OCI-M1 (cell line): ENCODE measurements at regions not wholly inside any gene's neighbourhood (a gene's known extent, or its start where the extent isn't known, plus 50 kb on each side); places are given as distances from the start of the nearest gene placed in this dataset.
"Not testable (repeated sequence)": the region's sequence is repeated elsewhere in the genome, so short reads cannot be mapped to it uniquely, and the experiment has no call there.

Experiments
- DNase-seq: peaks from one replicate; lab custom pipeline; 2025; lab: John Stamatoyannopoulos, UW

DNA sequence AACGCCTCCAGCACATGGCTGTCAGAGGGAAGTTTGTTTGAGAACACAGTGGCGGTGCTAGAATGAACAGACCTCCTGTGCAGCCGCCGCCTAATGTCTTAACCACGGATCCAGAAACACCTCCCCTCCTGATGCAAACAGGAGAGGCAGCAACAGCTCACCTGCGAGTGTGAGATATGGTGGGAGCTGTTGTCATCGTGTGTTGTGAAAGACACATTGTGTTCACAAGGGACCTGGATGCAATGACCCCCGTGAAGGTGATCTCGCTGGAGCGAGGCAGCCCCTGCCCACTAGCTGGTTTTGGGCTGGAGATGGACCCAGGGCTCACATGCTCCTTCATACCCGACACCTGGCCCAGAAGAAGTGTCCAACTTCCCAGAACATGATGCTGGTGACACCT, 315.3 kb upstream of the C1orf174 start:
- DNase-seq = no peak

DNA sequence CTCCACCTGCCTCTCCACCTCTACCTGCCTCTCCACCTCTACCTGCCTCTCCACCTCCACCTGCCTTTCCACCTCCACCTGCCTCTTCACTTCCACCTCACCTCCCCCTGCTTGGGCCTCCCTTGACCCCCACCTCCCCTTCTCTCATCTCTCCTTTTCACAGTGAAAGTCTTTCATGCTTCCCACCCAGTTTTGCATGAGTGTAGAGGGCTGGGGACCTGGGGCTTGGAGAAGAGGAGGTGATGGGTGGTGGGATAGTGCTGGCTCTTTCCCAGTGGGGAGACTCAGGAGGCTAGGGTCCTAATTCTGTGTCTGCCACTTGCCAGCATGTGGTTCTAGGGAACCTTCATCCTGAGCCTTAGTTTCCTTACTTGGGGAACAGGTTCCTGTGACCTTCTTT, 316.2 kb upstream of the C1orf174 start:
- DNase-seq = no peak

DNA sequence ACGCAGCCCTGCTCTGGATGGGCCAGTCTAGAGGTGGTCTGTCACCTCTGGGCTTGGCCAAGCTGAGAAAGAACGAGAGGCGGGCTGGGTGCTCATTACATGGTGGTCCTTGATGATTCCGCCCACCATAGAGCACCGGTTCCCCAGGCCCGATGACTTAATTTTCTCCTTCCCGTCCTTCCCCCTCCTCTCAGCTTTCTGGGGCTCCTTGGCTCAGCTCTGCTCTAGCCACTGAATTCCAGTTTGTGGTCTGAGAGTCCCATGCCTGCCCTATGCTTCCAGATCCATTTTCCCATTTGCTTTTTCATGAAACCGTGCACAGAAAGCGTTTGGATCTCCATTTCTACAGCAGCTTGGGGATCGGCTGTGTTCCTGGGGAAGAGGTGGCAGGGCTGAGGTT, 318.5 kb upstream of the C1orf174 start:
- no peak for DNase-seq

DNA sequence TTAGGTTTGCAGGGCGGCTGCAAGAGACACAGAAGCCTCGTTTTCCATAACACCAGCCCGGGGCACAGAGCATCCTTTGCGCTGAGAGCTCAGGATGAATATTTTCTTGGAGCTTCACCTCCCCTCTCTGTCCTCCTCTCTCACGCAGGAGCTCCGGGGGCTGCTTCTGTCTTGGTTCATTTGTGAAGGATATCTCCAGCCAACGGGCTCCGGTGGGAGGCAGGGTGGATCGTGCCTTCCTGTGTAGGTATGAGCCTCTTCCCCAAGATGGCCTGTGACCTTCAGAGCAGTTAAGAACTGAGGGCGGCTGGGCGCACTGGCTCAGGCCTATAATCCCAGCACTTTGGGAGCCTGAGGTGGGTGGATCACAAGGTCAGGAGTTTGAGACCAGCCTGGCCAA, 319.0 kb upstream of the C1orf174 start:
- DNase-seq = no peak

DNA sequence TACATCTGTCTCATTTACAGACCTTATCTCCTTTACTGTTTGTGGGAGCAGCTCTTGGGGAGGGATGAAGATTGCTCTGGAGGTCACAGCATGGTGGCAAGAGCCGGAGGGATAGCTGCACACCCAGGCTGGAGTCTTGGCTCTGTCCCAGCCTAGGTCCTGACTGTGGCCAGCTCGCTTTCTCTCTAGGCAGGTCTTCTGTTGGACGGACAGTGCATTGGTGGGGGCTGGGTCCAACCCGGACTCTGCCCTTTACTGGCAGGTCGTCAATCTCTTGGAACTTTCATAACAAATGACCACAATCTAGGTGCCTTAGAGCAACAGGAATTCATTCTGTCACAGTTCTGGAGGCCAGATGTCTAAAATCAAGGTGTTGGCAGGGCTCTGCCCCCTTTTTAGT, 319.8 kb upstream of the C1orf174 start:
- DNase-seq = no peak

DNA sequence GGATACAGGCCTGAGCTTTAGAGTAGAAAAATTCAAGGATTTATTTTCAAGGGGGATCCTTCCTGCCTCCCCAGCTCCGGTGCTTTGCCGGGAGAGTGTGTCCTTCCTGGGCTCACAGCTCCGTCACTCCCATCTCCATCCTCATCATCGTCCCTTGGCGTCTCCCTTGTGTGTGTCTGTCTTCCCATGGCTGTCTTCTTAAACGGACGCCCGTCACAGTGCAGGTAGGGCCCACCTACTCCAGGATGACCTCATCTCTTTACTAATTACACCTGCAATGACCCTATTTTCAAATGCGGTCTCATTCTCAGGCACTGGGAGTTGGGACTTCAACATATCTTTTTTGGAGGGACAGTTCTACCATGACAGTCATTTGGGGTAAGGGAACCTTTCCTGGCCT, 320.3 kb upstream of the C1orf174 start:
- DNase-seq = no peak

DNA sequence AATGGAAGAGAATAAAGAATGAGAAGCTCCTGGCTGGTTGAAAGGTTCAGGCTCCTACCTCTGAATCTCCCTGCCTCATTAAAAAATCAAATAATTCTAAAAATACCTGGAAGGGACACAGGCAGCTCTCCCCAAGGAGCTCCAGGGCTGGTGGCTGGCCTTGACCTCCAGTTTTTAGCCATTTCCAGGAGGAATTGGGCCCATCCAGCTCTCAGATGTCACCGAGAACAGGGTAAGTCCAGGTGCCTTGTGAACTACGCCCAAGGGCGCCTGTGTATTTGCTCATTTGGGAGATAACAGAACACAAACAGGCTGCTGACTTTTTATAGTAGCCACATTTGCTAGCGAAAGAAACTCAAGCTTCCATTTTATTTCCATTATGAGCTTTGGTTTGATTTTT, 321.0 kb upstream of the C1orf174 start:
- no peak for DNase-seq

DNA sequence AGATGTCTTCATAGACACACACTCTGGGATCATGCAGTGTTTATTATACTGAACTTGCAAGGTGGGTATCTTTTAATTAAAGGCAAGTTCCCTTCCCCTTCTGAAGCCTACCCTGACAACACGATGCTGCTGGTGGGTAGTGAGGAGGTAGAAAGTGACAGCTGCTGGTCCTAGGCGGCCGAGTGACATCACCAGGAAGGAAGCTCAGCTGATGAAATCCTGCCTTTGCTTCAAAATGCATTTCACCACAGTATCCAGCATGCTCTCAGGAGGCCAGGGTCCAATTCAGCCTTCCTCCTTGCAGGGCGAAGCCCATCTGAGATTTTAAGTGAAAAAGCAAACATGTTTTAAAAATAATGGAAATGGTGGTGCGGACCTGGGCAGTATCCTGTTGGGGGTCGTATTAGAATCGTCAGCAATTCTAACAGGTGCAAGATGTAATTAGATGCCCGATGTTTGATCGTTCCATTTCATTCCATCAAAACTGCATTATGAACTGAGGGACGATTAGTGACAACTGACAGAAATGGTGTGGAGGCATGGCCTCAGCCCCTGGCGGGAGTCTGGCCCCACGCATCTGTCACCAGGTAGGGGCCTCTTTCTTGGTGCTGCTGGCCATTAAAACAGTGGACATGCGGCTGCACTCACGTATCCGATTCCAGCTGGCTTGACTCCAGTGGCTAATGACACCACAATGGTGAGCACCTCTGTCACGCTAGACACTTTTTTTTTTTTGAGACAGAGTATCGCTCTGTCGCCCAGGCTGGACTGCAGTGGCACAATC, 324.8 kb upstream of the C1orf174 start:
- no peak for DNase-seq

DNA sequence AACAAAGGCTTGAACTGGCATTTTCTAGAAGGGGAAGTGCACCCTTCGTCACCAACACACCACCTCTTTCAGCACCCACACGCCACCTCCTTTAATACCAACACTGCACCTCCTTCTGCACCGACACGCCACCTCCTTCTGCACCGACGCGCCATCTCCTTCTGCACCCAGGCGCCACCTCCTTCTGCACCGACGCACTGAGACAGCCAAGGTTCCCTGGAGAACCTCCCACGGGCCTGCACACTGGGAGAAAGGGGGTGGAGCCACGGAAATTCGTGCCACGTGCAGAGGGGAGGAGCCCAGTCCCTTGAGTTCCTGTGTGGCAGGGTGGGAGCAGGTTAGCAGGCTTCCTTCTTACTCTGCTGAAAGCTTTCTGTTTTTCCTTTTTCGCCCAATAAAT, 327.9 kb upstream of the C1orf174 start:
- DNase-seq = no peak

DNA sequence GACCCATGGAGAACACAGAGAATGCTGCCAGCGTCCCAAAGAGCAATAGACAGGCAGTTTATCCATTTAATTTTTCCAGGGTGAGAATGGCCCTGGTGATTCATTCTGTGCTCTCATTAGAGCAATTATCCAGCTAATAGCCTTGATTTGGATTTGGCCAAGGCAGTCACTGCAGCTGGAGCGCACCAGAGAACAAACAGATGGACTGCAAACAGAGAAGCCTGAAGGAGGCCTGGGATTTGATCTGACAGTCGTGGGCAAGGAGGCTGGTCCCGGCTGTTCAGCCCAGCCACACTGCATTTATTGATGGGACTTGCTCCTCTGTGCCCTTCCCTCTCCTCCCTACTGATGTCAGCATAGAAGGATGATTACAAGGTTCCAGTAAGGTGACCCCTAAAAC, 353.9 kb upstream of the C1orf174 start:
- no peak for DNase-seq

DNA sequence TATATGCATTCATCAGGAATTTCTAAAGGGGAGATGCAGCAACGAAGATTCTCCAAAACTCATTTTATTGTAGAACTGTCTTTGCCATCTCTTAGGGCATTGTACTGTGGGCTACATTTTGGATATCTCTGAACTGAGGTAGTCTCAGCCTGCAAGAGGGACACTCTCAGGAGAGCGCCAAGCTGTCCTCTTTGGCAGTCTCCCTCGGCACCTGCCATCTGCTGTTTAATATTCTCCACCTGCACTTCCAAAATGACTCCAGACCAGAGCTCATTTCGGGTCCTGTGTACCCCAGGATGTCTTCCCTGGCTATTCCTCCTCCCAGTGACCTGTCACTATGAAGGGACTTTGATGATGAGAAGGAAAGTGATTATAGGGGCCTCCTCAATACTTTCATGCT, 356.3 kb upstream of the C1orf174 start:
- DNase-seq = no peak

DNA sequence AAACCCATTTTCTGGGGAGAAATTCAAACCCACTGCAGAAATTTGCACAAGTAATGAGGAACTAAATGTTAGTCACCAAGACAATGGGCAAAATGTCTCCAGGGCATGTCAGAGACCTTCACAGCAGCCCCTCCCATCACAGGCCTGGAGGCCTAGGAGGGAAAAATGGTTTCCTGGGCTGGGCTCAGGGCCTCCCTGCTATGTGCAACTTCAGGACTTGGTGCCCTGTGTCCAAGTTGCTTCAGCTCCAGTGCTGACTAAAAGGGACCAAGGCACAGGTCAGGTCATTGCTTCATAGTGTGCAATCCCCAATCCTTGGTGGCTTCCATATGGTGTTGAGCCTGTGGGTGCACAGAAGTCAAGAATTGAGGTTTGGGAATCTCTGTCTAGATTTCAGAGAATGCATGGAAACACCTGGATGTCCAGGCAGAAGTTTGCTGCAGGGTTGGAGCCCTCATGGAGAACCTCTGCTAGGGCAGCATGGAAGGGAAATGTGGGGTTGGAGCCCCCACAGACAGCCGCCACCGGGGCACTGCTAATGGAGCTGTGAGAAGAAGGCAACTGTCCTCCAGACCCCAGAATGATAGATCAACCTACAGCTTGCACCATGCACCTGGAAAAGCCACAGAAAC, 358.2 kb upstream of the C1orf174 start:
- not testable (repeated sequence) for DNase-seq

DNA sequence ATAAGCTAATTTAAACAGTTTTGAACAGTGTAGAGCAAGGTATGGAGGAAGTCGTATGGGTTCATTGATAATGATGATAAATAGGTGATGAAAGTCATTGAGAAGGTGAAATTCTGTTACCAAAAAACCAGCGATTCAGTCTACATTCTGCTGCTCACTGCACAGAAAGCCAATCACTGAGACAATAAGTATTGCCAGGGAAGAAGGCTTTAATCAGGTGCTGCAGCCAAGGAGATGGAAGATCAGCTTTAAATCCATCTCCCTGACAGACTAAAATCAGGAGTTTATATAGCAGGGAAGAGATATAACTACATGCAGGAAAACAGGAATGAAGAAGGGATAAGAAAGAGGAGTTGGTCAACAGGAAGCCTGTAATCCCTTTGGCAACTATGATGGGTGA, 361.3 kb upstream of the C1orf174 start:
- DNase-seq = no peak

DNA sequence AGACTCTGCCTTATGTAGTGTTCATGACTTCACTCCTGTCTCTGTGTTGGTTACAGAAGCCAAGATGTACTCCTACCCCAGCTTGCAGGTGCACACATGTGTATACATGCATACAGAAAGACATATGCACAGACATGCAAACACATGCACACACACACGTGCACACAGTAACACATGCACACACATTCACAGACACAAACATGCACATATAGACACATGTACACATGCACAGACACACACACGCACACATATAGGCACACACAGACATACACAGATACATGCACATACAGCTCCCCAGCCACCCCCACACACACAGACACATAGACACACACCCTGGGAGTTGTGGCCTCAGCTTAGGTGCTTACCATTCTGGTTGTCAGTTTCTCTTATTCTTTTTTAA, 362.6 kb upstream of the C1orf174 start:
- DNase-seq = no peak

DNA sequence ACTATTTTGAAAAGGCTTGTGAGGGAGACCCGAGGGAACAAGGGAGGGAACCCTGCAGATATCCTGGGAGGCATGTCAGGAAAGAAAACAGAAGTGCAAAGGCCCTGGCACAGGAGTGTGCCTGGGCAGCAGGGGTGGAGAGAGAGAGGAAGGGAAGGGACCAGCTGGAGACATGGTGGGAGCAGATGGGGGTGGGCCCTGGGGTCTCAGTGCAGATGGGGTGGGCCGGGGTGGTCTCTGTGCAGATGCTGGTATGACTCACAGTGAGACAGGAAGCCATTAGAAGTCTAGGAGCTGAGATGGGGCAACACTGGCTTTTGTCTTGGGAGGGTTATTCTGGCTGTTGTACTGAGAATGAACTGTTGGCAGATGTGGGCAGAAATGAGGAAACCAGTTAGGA, 363.6 kb upstream of the C1orf174 start:
- DNase-seq = no peak

DNA sequence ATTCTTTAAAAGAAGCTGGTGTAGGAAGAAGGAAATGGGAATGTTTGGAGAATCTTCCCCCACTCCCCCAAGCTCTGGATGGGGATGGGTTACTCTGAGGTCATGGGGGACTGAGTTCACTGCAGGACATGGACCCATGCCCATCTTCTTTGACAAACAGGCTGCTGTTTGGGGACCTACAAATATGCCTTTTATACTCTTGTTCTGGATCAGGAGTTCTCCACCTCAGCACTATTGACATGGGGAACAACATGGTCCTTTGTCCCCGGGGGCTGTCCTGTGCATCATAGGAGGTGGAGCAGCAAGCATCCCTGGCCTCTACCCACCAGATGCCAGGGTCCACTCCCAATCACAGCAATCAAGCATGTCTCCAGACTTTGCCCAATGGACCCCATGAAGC, 365.8 kb upstream of the C1orf174 start:
- no peak for DNase-seq

DNA sequence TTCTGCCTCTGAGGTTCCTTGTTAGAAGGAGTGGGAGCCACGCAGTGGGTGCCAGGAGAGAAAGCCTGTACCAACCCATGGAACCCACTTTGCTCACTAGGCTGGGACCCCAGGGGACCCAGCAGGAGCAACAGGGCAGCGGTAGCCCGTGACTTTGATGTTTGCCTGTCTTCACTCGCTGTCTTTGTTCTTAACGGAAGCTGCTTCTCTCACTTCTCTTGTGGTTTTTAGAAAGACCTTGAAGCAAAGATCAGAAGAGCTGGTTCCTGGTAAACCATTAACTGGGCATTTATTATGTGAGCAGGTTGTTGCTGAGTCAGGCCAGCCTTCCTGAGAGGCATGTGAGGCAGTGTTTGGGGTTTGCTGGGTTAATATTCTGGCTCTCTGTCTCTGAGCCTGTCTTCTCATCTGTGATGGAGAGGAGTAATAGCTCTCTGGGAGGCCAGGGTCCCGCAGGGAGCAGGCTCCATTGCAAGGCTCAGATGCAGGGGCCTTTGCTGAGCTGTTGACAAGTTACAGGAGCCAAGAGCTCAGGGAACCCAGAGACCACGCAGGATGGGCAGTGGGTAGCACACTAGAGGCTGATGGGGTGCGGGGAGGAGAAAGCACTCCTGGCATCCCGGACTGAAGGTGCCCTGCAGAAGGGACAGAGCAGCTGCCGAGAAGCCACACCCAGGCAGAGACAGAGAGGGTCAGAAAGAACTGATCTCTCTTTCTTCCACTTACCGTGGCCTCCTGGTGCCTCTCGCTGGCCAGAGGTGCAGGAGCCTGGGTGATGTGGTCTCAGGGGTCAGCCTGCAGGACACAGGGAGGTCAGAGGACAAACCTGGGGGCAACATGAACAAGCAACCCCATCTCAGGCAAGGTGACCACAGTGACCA, 367.5 kb upstream of the C1orf174 start:
- no peak for DNase-seq

DNA sequence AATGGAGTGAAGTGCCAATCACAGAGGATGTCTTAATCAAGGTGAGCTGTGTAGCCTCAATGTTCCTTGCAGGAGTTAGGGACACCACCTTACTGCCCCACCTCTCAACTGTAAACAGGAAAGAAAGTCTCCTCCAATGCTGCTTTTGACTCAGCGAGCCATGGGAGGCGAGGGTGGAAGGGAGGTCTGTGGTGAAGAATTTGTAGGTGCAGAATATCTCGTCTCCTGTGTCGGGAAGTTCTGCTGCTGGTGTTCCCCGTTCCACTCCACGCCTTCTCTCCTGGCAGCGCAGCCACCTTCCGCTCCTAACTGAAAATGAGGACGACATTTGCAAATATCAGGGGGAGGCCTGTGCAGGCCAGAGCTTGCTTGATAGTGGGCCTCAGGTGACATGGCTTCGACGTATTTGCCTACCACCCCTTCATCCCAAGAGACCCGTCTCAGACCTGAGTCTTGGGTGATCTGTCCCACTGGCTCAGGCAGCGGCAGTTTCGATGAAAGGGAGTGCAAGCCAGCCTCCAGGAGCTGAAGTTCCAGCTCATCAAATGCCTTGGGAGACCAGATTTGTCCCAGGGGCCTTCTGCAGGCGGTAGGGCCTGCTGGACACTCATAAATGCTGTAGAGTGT, 368.3 kb upstream of the C1orf174 start:
- no peak for DNase-seq

DNA sequence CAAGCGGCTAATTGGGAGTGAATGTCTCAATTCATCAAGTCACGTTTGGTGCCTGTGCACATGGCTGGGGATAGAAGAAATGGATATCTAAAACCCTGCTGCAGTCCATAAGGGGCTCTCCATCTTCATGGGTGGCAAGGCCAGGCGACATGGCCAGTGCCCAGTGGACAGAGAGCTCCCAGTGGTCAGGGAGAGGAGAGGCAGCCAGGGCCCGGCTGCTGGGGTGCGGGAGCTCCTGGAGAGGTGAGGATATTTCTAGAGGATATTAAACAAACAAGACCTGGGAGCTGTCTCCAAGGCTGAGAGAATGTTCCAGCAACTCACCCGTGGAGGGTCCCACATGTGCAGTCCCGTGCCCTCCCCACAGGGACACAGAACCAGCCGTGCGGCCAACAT, 368.8 kb upstream of the C1orf174 start:
- no peak for DNase-seq

DNA sequence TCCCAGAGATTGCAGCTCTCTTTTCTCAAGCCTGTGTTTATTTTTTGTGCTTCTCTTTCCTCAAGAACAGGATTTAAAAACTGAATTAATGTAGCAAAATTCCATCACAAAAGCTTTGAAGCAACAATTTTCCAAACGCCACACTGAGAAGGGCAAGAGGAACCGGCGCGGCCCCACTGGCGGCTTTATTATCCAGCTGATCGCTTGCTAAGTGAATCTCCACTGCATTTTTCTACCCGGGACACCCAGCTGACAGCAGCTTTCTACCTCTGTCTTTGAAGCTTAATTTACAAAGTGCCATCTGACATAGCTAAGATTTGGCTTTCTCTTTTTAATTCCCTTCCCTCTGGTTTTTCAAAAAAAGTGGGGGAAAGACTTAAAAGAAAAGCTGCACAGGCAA, 369.3 kb upstream of the C1orf174 start:
- no peak for DNase-seq

DNA sequence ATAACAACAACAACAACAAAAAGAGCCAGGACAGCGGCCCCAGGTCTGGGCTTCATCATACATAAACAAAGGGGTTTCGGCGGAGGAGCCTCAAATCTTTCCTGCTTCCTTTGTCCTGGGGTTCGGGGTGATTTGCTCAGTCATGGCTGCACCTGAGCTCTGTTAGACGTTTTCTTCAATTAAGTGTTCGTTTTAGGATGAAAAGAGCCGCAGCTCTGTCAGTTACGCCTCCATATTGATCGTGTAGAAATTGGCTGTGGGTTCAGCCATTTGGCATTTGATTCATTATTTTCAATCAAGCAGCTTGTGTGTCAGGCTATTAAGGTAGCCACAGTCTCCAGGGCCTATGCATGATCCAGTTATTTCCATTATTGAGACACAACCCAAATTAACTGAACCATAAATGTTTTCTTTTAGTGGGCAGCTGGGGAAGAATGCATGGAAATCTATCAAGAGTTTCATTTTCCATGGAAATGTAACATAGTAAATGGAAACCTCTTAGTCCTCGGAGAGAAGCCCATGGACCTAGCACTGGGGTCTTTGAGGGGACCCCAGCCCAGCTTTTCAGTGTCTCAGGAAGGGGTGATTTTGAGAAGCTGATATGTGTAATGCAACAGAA, 370.0 kb upstream of the C1orf174 start:
- no peak for DNase-seq
